DMS 273 (cell line): ENCODE measurements at regions not wholly inside any gene's neighbourhood (a gene's known extent, or its start where the extent isn't known, plus 50 kb on each side); places are given as distances from the start of the nearest gene placed in this dataset.
A peak's percentile ranks its signal among the peaks of the same experiment; 100 is the strongest.

ENCODE experiments used
- DNase-seq: peaks from one replicate; lab custom pipeline; 2025; ENCODE audit not compliant: unreplicated experiment; lab: John Stamatoyannopoulos, UW

DNA sequence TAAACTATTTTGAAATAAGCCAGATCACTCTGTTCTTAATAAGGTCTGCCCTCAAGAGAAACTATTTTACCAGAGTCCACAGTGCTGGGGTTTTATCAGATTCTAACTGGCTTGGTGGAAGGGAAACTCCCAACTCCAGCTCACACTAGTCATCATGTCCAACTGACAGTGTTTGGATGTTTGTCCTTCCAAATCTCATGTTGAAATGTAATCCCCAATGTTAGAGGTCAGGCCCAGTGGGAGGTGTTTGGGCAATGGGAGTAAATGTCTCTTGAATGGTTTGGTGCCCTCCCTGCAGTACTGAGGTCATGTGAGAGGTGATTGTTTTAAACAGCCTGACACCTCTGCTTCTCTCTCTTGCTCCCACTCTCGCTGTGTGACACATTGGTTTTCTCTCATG, 1301.0 kb upstream of the CDH8 start:
- DNase-seq: no peak

- no peak for DNase-seq
Observed at GRCh38 chr16:63331111-63331510, 1294.9 kb upstream of the CDH8 start.

GRCh38 chr16:63326736-63327339, 1290.6 kb upstream of the CDH8 start:
- DNase-seq: no peak

DNA sequence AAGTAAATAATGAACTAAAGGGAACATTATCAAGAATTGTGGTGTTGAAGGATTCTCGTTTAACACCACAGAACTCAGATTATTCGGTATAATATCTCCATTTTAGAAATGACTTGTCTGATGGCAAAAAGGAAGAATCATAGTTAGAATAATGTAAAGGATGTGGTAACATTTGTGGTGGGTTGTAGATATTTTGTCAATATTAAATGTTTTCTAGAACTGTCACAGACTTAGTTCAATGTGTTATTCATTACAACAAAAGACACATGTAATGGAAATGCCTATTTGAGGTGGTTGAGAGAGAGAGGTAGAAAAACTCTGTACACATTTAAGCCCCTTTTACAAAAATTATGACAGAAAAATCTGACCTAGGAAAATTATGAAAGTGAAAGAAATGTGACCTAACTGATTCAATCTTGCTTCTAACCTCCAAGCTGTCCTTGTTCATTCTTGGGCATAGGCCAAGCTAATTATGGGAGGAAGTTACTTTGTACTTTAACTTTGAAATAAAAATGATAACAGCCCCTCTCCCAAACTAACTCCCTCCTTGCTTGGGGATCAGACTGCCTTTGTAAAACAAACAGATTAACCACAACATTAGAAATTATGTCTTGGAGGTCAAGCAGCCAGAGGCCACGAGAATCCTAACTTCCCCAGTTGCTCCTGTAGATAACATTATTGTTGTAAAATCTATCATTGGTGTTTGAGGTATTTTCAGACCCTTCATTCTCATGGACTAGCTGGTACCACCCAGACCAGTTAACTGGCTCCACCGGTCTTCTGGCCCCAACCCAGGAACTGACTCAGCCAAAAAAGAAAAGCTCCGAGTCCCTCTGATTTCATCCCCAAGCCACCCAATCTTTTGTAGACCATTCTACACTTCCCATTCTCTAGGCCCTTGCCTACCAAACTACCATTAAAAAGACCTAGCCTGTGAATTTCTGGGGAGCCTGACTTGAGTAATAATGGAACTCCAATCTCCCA, 1287.8 kb upstream of the CDH8 start:
- DNase-seq: peak; percentile 4

DNA sequence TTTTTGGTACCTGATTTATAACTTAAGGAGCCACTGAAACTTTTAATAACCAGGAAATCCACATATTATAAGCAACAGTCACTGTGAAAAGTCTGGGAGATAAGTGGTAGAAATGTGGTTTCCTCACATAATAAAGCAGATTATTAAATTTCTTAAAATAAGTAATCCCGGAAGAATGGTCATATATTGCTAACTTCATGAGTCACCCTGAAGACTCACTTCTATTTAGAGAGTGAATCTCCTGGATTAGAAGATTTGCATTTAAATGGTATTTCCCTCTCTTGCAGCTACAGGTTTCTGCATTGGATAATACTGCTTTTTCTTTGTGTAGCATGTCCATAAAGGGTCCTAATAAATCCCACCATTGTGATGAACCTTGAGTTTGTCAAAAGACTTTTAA, 1286.8 kb upstream of the CDH8 start:
- DNase-seq: no peak

GRCh38 chr16:63315229-63315628, 1279.0 kb upstream of the CDH8 start:
- no peak for DNase-seq

DNA sequence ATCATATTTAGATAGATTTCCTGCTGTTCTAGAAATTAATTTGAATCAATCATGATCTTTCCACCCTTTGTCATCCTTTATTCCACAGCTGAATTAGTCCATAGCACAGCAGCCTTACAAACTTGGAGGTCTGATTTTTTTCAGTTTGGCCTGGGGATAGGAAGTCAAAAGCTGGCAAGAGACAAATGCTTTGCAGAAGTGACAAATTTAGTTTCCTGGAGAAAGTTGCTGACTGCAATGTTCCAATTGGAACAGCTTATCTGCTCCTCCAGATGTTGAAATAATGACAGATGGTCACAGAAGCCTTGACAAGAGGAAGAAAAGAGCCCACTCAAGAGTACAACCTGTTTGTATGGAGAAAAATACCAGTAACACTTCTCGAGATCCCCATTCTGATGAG, 1276.1 kb upstream of the CDH8 start:
- DNase-seq: peak; percentile 35

GRCh38 chr16:63311313-63311712, 1275.1 kb upstream of the CDH8 start:
- DNase-seq: no peak

DNA sequence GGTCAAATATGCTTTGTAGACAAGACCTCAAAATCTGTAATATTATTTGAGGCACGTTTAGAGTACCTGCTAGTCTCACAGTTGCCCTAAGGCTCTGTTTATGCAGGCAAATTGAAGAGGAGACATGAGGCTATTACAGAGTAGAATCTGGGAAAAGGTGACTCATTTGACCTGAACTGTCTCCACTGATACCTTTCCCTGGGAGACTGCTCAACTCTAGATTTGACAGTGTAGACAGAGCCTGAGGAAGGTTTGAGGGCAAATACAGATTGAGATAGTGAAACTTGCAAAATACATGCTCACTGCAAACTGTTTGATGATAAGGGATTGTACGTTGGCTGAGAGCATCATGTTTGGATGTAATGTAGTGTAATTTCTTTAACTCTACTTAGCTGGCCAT, 1266.6 kb upstream of the CDH8 start:
- no peak for DNase-seq

DNA sequence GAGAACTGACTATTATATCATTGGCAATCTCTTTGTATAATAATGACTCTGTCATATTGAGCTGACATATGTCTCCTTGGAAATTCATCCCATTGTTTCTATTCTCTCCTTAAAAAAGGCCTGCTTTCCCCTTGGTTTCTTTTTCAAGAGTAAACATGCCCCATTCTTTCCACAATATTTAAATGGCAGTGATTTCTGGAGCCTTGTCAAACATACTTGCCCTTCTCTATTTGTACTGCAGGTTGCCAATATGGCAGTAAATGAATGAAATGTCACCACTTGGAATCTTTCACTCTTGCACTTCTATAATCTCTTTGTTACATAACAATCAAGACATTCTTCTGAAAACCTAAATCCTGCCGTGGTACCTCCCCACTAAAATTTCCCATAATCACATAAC, 1265.1 kb upstream of the CDH8 start:
- DNase-seq: no peak

- no peak for DNase-seq
Observed at GRCh38 chr16:63298993-63299392, 1262.8 kb upstream of the CDH8 start.

- DNase-seq: no peak
Observed at GRCh38 chr16:63292036-63292435, 1255.8 kb upstream of the CDH8 start.

DNA sequence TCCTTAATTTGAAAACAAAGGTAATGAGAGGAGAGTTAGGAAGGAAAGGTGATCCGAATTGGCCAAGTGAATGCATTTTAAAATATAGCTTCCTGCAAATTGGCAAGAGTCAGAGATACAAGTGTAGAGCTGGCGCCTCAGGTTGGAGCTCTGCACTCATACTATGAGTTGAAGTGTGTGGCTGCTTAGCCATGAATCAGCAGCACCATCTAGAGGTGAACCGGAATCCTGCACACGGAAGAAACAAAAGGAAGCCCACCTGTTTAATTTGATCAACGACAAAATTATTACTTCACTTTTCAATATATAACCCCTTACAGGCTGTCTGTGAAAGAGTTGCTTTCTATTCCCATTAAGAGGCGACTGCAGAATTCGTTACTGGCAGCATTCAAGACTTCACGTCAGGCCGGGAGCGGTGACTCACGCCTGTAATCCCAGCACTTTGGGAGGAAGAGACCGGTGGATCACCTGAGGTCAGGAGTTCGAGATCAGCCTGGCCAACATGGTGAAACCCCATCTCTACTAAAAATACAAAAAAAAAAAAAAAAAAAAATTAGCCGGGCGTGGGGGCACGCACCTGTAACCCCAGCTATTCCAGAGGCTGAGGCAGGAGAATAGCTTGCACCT, 1253.7 kb upstream of the CDH8 start:
- DNase-seq: peak; percentile 82

GRCh38 chr16:63287401-63287800, 1251.2 kb upstream of the CDH8 start:
- DNase-seq: no peak

- no peak for DNase-seq
Observed at GRCh38 chr16:63283721-63284120, 1247.5 kb upstream of the CDH8 start.

- no peak for DNase-seq
Observed at GRCh38 chr16:63244631-63245030, 1208.4 kb upstream of the CDH8 start.

DNA sequence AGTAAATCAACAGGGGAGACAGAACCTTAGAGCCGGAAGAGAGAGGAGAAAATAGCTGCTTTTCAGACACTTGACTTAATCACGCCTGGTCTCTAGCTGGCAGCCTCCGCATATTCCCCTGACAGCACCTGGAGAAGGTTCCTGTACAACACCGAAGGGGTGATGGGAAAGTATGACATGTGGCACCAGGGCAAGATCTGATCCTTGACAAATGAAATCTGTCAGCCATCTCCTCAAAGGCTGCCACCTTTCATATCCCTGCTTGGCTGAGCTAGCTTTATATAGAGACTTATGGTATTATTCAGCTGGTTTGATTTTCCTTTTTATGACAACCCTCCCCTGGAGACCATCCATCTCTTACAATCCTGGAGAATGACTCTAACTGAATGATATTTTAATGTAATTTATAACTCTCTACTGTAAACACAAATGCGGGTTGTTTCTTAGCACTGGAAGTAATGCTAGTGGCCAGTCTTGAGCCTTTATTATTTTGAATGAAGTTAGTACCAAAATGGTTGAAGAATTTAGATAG, 1205.3 kb upstream of the CDH8 start:
- DNase-seq: no peak

DNA sequence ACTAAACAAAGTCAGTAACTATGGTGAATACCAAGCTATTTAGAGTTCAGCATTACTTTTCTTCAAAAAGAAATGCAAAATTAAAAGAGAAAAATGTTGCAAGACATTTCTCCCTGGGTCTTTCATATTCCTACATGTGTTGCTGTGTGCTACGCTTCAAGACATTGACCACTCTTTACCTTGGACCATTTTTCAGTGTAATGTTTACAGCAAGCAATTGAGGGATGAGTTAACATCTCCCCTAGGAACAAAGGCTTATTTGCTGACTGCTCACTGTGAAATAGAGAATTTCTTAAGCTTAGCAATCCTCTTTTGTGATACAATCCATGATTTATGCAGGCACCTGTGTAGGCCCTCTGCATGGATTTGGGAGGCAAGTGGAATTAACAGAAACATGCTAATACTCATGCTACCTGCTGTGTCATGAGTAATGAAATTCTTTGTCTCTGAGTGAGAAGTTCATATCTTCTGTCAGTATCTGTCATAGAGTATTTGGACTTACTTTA, 1202.9 kb upstream of the CDH8 start:
- DNase-seq: no peak

DNA sequence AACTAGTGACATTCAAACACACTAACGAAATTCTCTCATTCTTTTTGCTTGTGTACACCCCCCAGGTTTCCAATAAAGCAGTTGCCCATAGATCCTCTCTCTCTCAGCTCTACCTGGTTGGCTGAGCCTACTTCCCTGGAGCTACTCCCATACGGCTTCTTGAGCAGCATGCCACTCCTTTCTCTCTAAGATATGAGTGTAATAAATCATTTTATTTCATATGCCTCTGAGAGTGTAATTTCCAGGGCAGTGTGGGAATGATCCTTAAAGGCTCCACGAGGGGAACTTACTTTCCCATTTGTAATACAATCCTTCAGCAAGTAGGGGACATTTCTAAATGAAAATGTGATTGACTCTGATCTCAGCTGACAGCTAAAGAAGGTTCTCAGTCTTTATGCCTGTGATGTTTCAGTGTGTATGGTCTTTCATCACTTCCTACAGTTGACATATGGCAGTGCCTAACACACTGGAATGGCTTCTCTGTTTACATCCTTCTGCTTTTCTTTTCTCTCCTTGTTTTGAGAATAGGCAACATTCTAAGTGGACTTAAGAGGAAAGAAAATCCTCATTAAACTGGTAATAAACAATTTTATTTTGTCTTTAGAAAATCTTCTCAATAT, 1194.3 kb upstream of the CDH8 start:
- peak; percentile 6 for DNase-seq

DNA sequence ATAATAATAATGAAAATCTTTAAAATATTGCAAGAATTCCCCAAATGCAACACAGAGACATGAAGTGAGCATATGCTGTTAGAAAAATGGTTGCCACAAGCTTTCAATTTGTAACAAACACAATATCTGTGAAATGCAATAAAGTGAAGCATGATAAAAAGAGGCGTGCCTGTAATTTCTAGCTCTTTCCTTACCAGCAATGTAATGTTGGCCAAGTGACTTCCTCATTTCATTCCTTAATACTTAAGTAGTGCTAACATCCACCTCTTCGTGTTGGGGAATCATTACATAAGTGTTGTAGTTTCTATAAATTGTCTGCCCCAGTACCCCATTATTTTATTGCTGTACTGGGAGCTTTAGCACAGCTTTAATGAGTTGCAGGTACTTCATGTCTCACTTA, 1192.0 kb upstream of the CDH8 start:
- no peak for DNase-seq

- DNase-seq: no peak
Observed at GRCh38 chr16:63223851-63224250, 1187.6 kb upstream of the CDH8 start.
